DOHH2 (cell line): ENCODE measurements at regions not wholly inside any gene's neighbourhood (a gene's known extent, or its start where the extent isn't known, plus 50 kb on each side); places are given as distances from the start of the nearest gene placed in this dataset.

Source experiments
- H3F3A ChIP-seq: fragments of 200-600 bp; sonication (generic), shearing (Covaris generic); 2 replicates; pipeline ENCODE4 v1.6.0; 2016; ENCODE audit warnings: antibody characterized with exemption, mild to moderate bottlenecking; ENCODE audit not compliant: control insufficient read depth, insufficient read depth
- H3K27ac ChIP-seq: fragments of 200-600 bp; sonication (generic); 2 replicates; pipeline ENCODE4 v1.5.1; 2014; ENCODE audit warnings: low read depth, mild to moderate bottlenecking, low read length, moderate library complexity
- H3K27me3 ChIP-seq: fragments of 200-600 bp; sonication (generic); 2 replicates; pipeline ENCODE4 v1.6.1; 2014; ENCODE audit warnings: mild to moderate bottlenecking, low read length, mixed read lengths; ENCODE audit not compliant: control insufficient read depth
- H3K36me3 ChIP-seq: fragments of 200-600 bp; sonication (generic); 2 replicates; pipeline ENCODE4 v1.6.1; 2014; ENCODE audit warnings: mild to moderate bottlenecking, low read length, moderate library complexity, mixed read lengths; ENCODE audit not compliant: control insufficient read depth
- H3K4me1 ChIP-seq: fragments of 200-600 bp; sonication (generic); 2 replicates; pipeline ENCODE4 v1.6.1; 2014; ENCODE audit warnings: mild to moderate bottlenecking, low read length, mixed read lengths; ENCODE audit not compliant: control insufficient read depth
- H3K4me2 ChIP-seq: fragments of 200-600 bp; sonication (generic); 2 replicates; pipeline ENCODE4 v1.6.0; 2014; ENCODE audit warnings: mild to moderate bottlenecking, low read length, moderate library complexity
- H3K4me3 ChIP-seq: fragments of 200-600 bp; sonication (generic); 2 replicates; pipeline ENCODE4 v1.5.1; 2014; ENCODE audit warnings: mild to moderate bottlenecking, low read length, mixed read lengths
- H3K79me2 ChIP-seq: fragments of 200-600 bp; sonication (generic); 2 replicates; pipeline ENCODE4 v1.6.1; 2014; ENCODE audit warnings: mild to moderate bottlenecking, low read length, mixed read lengths; ENCODE audit not compliant: control insufficient read depth
- H3K9me2 ChIP-seq: fragments of 200-600 bp; sonication (generic); replicated peaks from 2 replicates; pipeline ENCODE4 v1.6.1; 2014; ENCODE audit warnings: mild to moderate bottlenecking, low read length, mixed read lengths; ENCODE audit not compliant: control insufficient read depth
- H3K9me3 ChIP-seq: fragments of 200-600 bp; sonication (generic); 2 replicates; pipeline ENCODE4 v1.6.1; 2014; ENCODE audit warnings: antibody characterized with exemption, low read length, mixed read lengths; ENCODE audit not compliant: control insufficient read depth, insufficient read depth
- H4K20me1 ChIP-seq: fragments of 200-600 bp; sonication (generic); 2 replicates; pipeline ENCODE4 v1.6.0; 2014; ENCODE audit warnings: low read depth, mild to moderate bottlenecking, antibody characterized with exemption, low read length, moderate library complexity; ENCODE audit not compliant: control insufficient read depth, insufficient read depth
- CTCF ChIP-seq: fragments of 200-600 bp; sonication (generic); IDR thresholded peaks from one replicate; pipeline ENCODE4 v1.5.1; 2014; ENCODE audit warnings: antibody characterized with exemption, mild to moderate bottlenecking, low read depth, low read length; ENCODE audit not compliant: poor library complexity, severe bottlenecking
- EZH2phosphoT487 ChIP-seq: fragments of 200-600 bp; sonication (generic); IDR thresholded peaks from 2 replicates; pipeline ENCODE4 v1.6.1; 2017; ENCODE audit warnings: borderline replicate concordance, mild to moderate bottlenecking, antibody characterized with exemption, low read length, moderate library complexity, mixed read lengths

GRCh38 chr7:106524690-106525059 lies 136.3 kb downstream of the CCDC71L start:
- Histone ChIP-seq H4K20me1 (no peaks in the 10 kb centered on the region), H3K27me3 (no peaks in the 10 kb centered on the region), H3K36me3 (no peaks in the 10 kb centered on the region), H3K4me3 (no peak overlapping the region), H3K4me1 (no peaks in the 10 kb centered on the region), H3K79me2 (no peaks in the 10 kb centered on the region), H3F3A (no peaks in the 10 kb centered on the region), H3K4me2 (no peak overlapping the region), H3K9me2 (no peaks in the 10 kb centered on the region), H3K9me3 (no peaks in the 10 kb centered on the region), H3K27ac (no peak overlapping the region)
- TF ChIP-seq EZH2phosphoT487 (no peak), CTCF (no peak)

- H3K4me3 ChIP-seq = no peak overlapping the region
- H3F3A ChIP-seq = no peaks in the 10 kb centered on the region
- H3K27ac ChIP-seq = no peak overlapping the region
- peaks cover 7% of the 10 kb centered on the region for H3K27me3 ChIP-seq
- no peak overlapping the region for H3K4me2 ChIP-seq
- H3K4me1 ChIP-seq = no peaks in the 10 kb centered on the region
- H3K36me3 ChIP-seq = no peaks in the 10 kb centered on the region
- no peaks in the 10 kb centered on the region for H3K79me2 ChIP-seq
- H4K20me1 ChIP-seq = no peaks in the 10 kb centered on the region
- H3K9me3 ChIP-seq = no peaks in the 10 kb centered on the region
- TF ChIP-seq EZH2phosphoT487 (no peak), CTCF (no peak)
- H3K9me2 ChIP-seq = no peaks in the 10 kb centered on the region
Measured at GRCh38 chr7:106523482-106523881, 137.5 kb downstream of the CCDC71L start.

- Histone ChIP-seq H3K4me1 (no peaks in the 10 kb centered on the region), H3K4me2 (no peak overlapping the region), H3K27me3 (peaks cover 9% of the 10 kb centered on the region), H3K9me3 (no peaks in the 10 kb centered on the region), H3F3A (no peaks in the 10 kb centered on the region), H3K27ac (no peak overlapping the region), H4K20me1 (no peaks in the 10 kb centered on the region), H3K36me3 (no peaks in the 10 kb centered on the region), H3K9me2 (no peaks in the 10 kb centered on the region), H3K4me3 (no peak overlapping the region), H3K79me2 (no peaks in the 10 kb centered on the region)
- TF ChIP-seq EZH2phosphoT487 = no peak
- TF ChIP-seq CTCF = no peak
Measured at GRCh38 chr7:106522696-106523095, 138.3 kb downstream of the CCDC71L start.

GRCh38 chr7:106521541-106521940 lies 139.4 kb downstream of the CCDC71L start:
- TF ChIP-seq CTCF (peak; percentile 3), EZH2phosphoT487 (no peak)

More at GRCh38 chr7:106521541-106521940, 139.4 kb downstream of the CCDC71L start:
- no peaks in the 10 kb centered on the region for H3K4me1 ChIP-seq
- no peaks in the 10 kb centered on the region for H3K79me2 ChIP-seq
- no peaks in the 10 kb centered on the region for H3F3A ChIP-seq
- H3K36me3 ChIP-seq = no peaks in the 10 kb centered on the region
- H3K27ac ChIP-seq = no peak overlapping the region
- H3K9me2 ChIP-seq = no peaks in the 10 kb centered on the region
- H3K27me3 ChIP-seq = peaks cover 9% of the 10 kb centered on the region
- no peak overlapping the region for H3K4me3 ChIP-seq
- H4K20me1 ChIP-seq = no peaks in the 10 kb centered on the region
- H3K9me3 ChIP-seq = no peaks in the 10 kb centered on the region
- no peak overlapping the region for H3K4me2 ChIP-seq
